ENCODE measurements at regions not wholly inside any gene's neighbourhood (a gene's known extent, or its start where the extent isn't known, plus 50 kb on each side); places are given as distances from the start of the nearest gene placed in this dataset.

DNA sequence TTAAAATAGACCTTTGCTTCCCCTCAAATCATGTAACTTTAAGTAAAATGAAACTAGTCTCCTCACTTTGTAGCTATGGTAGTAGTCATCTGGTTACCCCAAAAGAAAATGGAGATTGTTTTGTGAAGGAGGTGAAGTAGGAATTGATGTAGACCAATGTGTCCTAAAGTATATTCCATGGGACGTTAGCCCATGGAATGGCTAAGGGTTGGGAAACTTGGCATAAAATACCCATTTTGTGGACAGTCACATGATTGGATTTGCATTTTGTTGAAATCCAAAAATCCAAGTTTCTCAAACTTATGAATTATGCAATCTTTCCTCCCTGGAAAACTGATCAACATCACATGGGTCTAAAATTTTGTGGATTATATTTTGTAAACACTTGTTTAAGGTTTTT, 290.6 kb downstream of the OSTF1 start (continued):
- TF ChIP-seq, protein P1, sequence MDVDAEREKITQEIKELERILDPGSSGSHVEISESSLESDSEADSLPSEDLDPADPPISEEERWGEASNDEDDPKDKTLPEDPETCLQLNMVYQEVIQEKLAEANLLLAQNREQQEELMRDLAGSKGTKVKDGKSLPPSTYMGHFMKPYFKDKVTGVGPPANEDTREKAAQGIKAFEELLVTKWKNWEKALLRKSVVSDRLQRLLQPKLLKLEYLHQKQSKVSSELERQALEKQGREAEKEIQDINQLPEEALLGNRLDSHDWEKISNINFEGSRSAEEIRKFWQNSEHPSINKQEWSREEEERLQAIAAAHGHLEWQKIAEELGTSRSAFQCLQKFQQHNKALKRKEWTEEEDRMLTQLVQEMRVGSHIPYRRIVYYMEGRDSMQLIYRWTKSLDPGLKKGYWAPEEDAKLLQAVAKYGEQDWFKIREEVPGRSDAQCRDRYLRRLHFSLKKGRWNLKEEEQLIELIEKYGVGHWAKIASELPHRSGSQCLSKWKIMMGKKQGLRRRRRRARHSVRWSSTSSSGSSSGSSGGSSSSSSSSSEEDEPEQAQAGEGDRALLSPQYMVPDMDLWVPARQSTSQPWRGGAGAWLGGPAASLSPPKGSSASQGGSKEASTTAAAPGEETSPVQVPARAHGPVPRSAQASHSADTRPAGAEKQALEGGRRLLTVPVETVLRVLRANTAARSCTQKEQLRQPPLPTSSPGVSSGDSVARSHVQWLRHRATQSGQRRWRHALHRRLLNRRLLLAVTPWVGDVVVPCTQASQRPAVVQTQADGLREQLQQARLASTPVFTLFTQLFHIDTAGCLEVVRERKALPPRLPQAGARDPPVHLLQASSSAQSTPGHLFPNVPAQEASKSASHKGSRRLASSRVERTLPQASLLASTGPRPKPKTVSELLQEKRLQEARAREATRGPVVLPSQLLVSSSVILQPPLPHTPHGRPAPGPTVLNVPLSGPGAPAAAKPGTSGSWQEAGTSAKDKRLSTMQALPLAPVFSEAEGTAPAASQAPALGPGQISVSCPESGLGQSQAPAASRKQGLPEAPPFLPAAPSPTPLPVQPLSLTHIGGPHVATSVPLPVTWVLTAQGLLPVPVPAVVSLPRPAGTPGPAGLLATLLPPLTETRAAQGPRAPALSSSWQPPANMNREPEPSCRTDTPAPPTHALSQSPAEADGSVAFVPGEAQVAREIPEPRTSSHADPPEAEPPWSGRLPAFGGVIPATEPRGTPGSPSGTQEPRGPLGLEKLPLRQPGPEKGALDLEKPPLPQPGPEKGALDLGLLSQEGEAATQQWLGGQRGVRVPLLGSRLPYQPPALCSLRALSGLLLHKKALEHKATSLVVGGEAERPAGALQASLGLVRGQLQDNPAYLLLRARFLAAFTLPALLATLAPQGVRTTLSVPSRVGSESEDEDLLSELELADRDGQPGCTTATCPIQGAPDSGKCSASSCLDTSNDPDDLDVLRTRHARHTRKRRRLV (CRISPR knock-in tag; IDR thresholded peaks at IDR 0.05) = no peak
- no peak for TF ChIP-seq ZNF598 (CRISPR knock-in tag; IDR thresholded peaks at IDR 0.05; ENCODE audit: borderline replicate concordance)
- TF ChIP-seq, protein P2, sequence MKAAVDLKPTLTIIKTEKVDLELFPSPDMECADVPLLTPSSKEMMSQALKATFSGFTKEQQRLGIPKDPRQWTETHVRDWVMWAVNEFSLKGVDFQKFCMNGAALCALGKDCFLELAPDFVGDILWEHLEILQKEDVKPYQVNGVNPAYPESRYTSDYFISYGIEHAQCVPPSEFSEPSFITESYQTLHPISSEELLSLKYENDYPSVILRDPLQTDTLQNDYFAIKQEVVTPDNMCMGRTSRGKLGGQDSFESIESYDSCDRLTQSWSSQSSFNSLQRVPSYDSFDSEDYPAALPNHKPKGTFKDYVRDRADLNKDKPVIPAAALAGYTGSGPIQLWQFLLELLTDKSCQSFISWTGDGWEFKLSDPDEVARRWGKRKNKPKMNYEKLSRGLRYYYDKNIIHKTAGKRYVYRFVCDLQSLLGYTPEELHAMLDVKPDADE (CRISPR knock-in tag; IDR thresholded peaks at IDR 0.05) = no peak

DNA sequence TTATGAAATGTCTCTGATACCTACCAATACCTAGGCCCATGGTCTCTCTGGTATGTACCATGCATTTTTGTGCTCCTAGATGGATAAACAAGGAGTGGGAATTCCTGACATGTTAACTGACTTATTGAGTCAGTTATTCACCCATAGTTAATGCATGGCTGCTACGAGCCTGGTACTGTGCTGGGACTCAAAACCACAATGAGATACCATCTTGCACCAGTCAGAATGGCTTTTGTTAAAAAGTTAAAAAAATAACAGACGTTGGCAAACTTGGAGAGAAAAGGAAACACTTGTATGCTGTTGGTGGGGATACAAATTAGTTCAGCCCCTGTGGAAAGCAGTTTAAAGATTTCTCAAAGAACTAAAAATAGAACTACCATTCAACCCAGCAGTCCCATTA, 293.8 kb downstream of the OSTF1 start:
- FAIRE-seq (no peak), DNase-seq (ENCODE audit: low spot score) (no peak), ATAC-seq (no peak)
- in situ Hi-C loops (cut with HindIII; ENCODE audit: extremely low pct_ligation_motif_present, low pct_unique_long_range_greater_than_20kb) = no loop called here
- Histone ChIP-seq H3K4me3 (replicated peaks in 1 of 3; ENCODE audit: insufficient read depth in 1 of 3, low read depth in 2 of 3, low read length in 3 of 3) (no peak overlapping the region), H3K4me1 (ENCODE audit: insufficient read depth, low read length) (no peaks in the 10 kb centered on the region), H3K36me3 (replicated peaks in 1 of 2; ENCODE audit: control insufficient read depth in 1 of 2, insufficient read depth in 2 of 2, low read length in 2 of 2) (no peaks in the 10 kb centered on the region), H4K20me1 (ENCODE audit: insufficient read depth, low read length) (no peaks in the 10 kb centered on the region), H2AFZ (ENCODE audit: low read length) (no peak overlapping the region), H3K27me3 (ENCODE audit: control insufficient read depth in 1 of 2, insufficient read depth in 2 of 2, low read length in 2 of 2) (no peaks in the 10 kb centered on the region), H3K9me3 (ENCODE audit: low read length) (peaks cover 12% of the 10 kb centered on the region; the same call in 1 of the 2 replicates), H3K27ac (ENCODE audit: extremely low read length, insufficient read depth, low read length) (no peak overlapping the region), H3K79me2 (ENCODE audit: insufficient read depth, low read length) (no peaks in the 10 kb centered on the region), H3K4me2 (ENCODE audit: low read depth, low read length) (no peak overlapping the region), H3K9ac (ENCODE audit: insufficient read depth, low read depth, low read length) (no peak overlapping the region)
- CTCF ChIA-PET (ENCODE audit: low intra/inter-chr PET ratio, low total read pairs) = no interaction called here
- POLR2A ChIA-PET = no interaction called here
- intact Hi-C loops (cut with micrococcal nuclease; ENCODE audit: unreplicated experiment) = no loop called here
- 0% methylated on average over 2 of the region's 2 CpGs for WGBS (ENCODE audit: low lambda C conversion rate)
- BruUV-seq (replicated peaks) = no TSS peak
- TF ChIP-seq CHD2 (IDR thresholded peaks at IDR 0.05; ENCODE audit: low read depth, low read length) (no peak), ZSCAN21 (CRISPR knock-in tag; IDR thresholded peaks at IDR 0.05; ENCODE audit: borderline replicate concordance) (no peak), ZNF564 (CRISPR knock-in tag; IDR thresholded peaks at IDR 0.05) (no peak), ZSCAN20 (CRISPR knock-in tag; IDR thresholded peaks at IDR 0.05; ENCODE audit: borderline replicate concordance) (no peak), U2AF1 (optimal IDR thresholded peaks at IDR 0.05; ENCODE audit: low read depth, low read length) (no peak), ZNF337 (CRISPR knock-in tag; IDR thresholded peaks at IDR 0.05; ENCODE audit: borderline replicate concordance, low read depth) (no peak), ZBTB42 (CRISPR knock-in tag; IDR thresholded peaks at IDR 0.05) (no peak), ZNF713 (CRISPR knock-in tag; IDR thresholded peaks at IDR 0.05) (no peak), NFYB (CRISPR knock-in tag; IDR thresholded peaks at IDR 0.05) (no peak)
- TF ChIP-seq, protein P3, sequence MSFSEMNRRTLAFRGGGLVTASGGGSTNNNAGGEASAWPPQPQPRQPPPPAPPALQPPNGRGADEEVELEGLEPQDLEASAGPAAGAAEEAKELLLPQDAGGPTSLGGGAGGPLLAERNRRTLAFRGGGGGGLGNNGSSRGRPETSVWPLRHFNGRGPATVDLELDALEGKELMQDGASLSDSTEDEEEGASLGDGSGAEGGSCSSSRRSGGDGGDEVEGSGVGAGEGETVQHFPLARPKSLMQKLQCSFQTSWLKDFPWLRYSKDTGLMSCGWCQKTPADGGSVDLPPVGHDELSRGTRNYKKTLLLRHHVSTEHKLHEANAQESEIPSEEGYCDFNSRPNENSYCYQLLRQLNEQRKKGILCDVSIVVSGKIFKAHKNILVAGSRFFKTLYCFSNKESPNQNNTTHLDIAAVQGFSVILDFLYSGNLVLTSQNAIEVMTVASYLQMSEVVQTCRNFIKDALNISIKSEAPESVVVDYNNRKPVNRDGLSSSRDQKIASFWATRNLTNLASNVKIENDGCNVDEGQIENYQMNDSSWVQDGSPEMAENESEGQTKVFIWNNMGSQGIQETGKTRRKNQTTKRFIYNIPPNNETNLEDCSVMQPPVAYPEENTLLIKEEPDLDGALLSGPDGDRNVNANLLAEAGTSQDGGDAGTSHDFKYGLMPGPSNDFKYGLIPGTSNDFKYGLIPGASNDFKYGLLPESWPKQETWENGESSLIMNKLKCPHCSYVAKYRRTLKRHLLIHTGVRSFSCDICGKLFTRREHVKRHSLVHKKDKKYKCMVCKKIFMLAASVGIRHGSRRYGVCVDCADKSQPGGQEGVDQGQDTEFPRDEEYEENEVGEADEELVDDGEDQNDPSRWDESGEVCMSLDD (CRISPR knock-in tag; IDR thresholded peaks at IDR 0.05; ENCODE audit: borderline replicate concordance) = no peak
- TF ChIP-seq, protein P4, sequence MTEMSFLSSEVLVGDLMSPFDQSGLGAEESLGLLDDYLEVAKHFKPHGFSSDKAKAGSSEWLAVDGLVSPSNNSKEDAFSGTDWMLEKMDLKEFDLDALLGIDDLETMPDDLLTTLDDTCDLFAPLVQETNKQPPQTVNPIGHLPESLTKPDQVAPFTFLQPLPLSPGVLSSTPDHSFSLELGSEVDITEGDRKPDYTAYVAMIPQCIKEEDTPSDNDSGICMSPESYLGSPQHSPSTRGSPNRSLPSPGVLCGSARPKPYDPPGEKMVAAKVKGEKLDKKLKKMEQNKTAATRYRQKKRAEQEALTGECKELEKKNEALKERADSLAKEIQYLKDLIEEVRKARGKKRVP (CRISPR knock-in tag; IDR thresholded peaks at IDR 0.05) = no peak
